B cell (primary cell): ENCODE measurements at regions not wholly inside any gene's neighbourhood (a gene's known extent, or its start where the extent isn't known, plus 50 kb on each side); places are given as distances from the start of the nearest gene placed in this dataset.

Experiments used
- EZH2 ChIP-seq: IDR thresholded peaks from 2 replicates; pipeline ENCODE4 v1.6.1; 2012; ENCODE audit warnings: borderline replicate concordance, low read depth, mild to moderate bottlenecking, moderate library complexity, low read length; ENCODE audit not compliant: insufficient read depth, poor library complexity, severe bottlenecking
- TF ChIP-seq, protein P1 (sequence below): fragments of 200-600 bp; IDR thresholded peaks from one replicate; pipeline ENCODE4 v1.8.0; 2022; ENCODE audit warnings: antibody characterized with exemption, mild to moderate bottlenecking

DNA sequence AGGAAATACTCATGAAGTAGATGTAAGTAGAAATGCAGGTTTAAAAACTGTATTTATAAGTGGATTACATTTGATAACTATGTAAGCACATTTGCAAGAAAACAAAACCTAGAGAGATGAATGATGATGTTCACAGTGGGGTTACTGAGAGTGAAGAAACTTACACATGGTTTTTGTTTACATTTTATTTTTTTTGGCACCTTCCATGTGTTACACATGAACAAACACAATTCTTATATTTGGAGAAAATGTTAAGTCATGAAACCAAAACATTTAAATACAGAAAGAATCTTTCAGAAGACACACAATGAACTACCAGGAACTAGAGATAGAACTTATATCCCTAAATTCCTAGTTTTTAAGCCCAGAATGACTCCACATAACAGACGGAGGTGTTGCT is 51.5 kb upstream of the SPATA31E1 start:
- TF ChIP-seq, protein P1, sequence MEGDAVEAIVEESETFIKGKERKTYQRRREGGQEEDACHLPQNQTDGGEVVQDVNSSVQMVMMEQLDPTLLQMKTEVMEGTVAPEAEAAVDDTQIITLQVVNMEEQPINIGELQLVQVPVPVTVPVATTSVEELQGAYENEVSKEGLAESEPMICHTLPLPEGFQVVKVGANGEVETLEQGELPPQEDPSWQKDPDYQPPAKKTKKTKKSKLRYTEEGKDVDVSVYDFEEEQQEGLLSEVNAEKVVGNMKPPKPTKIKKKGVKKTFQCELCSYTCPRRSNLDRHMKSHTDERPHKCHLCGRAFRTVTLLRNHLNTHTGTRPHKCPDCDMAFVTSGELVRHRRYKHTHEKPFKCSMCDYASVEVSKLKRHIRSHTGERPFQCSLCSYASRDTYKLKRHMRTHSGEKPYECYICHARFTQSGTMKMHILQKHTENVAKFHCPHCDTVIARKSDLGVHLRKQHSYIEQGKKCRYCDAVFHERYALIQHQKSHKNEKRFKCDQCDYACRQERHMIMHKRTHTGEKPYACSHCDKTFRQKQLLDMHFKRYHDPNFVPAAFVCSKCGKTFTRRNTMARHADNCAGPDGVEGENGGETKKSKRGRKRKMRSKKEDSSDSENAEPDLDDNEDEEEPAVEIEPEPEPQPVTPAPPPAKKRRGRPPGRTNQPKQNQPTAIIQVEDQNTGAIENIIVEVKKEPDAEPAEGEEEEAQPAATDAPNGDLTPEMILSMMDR = no peak
- TF ChIP-seq EZH2 = no peak
